HuH-7 (cell line): ENCODE measurements at regions not wholly inside any gene's neighbourhood (a gene's known extent, or its start where the extent isn't known, plus 50 kb on each side); places are given as distances from the start of the nearest gene placed in this dataset.
"Not testable (repeated sequence)": the region's sequence is repeated elsewhere in the genome, so short reads cannot be mapped to it uniquely, and the experiment has no call there.

Experiments used
- DNase-seq: peaks from one replicate; pipeline ENCODE4 v3.0.0; 2011; ENCODE audit warnings: low spot score

DNA sequence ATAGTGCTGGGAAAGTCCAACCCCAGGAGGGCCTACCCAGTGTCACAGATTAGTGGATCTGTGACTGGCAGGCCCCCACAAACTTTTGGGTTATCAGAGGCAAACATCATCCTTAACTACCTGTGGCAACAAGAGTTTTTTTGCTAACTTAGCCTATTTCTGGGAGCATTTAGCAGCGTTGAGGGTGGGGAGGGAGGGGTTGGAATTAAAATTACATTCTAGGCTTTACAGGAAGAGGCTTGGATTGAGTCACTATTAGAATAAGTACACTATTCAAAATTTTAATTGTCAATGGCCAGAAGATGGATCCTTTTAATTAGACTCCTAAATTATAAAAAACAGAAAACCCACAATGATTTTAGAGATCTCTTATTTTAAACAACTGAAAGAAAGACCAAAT, 267.9 kb upstream of the NPSR1 start:
- no peak for DNase-seq

- no peak for DNase-seq
These were observed 265.0 kb upstream of the NPSR1 start for GRCh38 chr7:34392972-34393371.

- no peak for DNase-seq
These were observed 261.5 kb upstream of the NPSR1 start for GRCh38 chr7:34396437-34397064.

- DNase-seq, result no peak
These were observed 256.2 kb upstream of the NPSR1 start for GRCh38 chr7:34401776-34402175.

- DNase-seq, result no peak
These were observed 251.0 kb upstream of the NPSR1 start for GRCh38 chr7:34406848-34407530.

GRCh38 chr7:34407586-34407985, 250.4 kb upstream of the NPSR1 start:
- no peak for DNase-seq

- DNase-seq, result no peak
These were observed 240.2 kb upstream of the NPSR1 start for GRCh38 chr7:34417781-34418180.

DNA sequence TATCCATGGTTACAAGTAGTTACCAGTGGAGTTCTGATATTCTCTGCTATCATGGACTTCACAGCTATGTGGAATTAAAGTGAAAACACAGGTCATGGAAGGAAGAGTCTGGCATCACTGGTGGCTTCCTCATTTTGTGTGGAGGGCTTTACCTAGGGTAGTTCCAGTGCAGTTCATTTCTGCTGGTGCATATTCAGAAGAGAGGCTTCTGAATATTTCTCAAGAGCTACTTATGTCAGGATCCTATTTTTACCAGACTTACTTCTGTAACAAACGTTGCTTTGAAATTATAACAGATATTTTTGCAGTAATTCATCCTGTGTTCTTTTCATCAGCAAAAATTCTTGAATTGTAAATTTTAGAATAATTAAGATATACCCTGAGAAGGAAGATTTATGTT, 236.5 kb upstream of the NPSR1 start:
- DNase-seq, result no peak

- no peak for DNase-seq
These were observed 232.8 kb upstream of the NPSR1 start for GRCh38 chr7:34425194-34425593.

DNA sequence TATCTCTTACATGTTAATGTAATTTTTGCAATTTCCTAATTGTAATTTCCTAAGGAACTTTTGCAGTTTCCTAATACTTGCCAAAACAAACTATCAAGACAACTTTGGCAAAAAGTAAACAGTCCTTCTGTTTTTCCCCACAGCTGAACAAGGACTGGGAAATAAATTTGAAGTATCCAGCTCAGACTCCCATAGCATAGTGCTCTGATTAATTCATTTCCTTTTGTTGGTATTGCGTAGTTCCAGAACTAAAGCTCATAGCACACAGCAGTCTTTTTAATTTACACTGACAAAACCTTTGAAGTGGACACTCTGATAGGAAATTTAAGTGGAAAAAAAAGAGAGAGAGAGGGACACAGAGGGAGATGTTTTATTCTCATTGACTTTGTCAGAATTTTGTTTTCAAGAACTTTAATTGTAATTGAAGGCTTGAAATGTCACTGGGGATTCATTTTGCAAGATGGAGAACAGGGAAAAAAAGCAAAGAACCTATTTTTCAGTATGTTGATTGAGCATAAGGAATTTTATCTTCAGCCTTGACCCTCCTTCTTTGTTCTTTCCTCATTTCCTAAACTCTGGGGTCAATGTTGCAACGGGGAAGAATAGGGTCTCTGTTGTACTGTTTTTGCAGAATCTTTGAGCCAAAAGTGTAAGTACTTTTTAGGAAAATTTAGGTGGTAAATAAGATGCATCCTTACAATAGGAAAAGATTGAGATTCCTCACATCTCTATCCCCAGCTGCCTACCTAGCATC, 232.2 kb upstream of the NPSR1 start:
- DNase-seq, result no peak

DNA sequence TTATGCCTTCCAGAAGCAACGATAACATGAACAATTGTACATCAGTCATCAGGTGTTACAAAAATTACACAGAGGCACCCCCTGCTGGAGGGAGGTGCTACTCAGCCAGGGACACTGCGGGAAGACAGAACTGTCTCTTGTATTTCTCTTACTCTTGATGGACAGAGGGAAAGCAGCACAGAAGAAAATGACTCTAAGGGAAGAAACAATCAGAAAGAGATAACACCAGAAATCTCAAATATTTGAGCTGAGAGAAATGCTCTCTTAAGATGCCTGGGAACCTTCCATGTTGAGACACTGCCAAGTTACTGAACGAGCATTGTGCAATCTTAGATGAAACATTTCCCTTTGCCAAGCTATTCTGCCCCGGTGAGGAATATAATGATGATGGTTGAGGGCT, 227.6 kb upstream of the NPSR1 start:
- DNase-seq, result peak; percentile 11

DNA sequence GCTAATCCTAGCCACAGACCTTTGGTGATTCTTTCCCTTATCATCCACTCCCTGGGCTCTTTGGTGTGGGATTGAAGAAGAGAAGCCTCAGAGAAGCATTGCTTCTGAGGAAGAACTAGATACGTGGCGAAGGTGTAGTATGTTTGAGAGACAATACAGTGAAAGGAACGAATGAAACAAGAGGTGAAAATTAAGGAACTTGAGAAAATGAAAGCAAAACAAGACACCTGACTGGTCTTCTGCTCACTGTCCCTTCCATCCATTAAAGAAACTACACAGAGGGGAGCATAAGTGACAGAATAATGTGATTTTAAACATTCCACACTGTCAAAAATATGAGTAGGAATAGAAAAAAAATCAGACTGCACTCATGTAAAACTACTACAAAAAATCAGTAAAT, 219.6 kb upstream of the NPSR1 start:
- no peak for DNase-seq

DNA sequence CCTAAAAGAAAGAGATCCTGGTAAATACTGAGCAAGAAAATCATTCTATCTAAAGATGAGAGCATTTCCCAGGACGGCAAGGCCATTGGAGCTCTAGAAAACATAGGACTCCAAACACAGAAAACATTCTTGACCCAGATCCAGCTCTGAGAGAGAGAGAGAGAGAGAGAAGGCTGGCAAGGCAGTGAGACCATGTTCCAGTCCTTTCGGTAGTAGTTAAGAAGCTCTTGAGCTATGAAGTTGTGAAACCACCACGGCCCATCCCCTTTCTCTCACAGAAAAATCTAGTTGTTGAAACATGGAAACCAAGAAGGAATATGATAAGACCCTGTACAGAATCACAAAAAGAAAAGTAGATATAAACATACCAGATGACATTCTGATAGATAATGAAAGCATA, 212.4 kb upstream of the NPSR1 start:
- no peak for DNase-seq

GRCh38 chr7:34448531-34448930, 209.5 kb upstream of the NPSR1 start:
- not testable (repeated sequence) for DNase-seq

DNA sequence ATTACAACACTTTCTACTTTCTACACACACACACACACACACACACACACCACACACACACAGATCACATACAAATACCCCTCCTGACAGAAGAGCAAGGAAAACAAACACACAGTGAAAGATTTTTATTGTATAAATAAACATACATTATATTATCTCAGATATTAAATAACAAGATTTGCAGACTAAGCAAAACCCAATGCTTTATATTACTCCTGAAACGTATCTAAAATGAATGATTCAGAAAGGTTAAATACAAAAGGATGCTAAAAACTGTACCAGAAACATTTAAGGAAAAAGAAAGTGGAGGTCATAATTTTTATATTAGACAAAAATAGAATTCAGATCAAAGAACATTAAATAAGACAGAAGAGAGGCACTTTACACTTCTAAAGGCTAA, 208.3 kb upstream of the NPSR1 start:
- DNase-seq, result no peak

DNA sequence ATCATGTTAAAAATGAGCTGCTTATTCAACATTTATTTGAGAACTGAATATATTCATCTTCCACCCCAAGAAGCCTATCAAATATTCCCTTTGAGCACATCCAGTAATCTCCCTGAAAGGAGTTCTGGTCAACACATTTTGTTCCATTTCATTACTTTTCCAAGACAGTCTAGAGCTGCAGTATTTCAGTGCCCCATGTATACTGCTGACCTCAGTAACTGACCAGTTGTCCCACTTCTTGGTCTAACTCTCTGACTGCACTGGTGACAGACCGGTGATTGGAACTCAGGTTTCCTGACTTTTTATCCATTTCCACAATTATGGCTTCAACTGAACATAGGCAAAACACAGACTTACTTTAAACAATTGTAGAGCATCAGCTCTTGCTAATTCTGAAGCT, 206.8 kb upstream of the NPSR1 start:
- DNase-seq, result no peak

- DNase-seq, result no peak
These were observed 206.1 kb upstream of the NPSR1 start for GRCh38 chr7:34451923-34452322.

DNA sequence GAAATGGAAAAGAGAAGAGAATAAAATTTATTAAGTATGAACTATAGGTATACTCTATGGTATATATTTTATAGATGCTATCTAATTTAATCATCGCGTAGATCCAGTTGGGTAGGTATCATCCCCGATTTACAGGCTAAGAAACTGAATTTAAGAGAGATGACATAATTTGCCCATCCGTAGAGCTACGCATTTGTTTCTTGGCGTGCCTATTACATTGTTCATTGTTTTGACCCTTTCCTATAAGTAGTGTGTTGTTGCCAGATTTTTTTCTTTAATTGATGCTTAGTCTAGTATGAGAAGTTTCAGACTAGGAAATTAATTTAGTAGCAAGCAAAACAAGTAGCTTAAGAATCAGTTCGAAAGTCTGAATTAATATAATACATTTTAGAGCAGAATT, 205.7 kb upstream of the NPSR1 start:
- no peak for DNase-seq

DNA sequence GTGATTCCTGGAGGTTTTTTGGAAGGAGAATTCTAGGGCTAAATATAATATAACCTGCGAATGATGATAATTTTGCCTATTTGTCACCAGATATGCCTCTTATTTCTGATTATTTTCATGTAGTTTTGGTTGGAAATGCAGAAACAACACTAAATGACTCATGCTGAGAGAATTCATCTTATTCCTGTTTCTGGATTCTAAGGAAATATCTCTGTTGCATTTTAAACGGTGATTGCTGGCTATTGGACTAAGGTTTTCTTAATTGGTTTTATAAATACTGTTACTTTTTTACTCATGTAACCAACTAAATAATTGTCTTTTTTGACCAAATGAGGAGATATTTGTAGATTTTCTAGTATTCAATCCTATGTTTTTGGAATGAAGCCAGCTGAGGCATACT, 204.9 kb upstream of the NPSR1 start:
- DNase-seq, result no peak

- DNase-seq, result peak; percentile 17
These were observed 203.6 kb upstream of the NPSR1 start for GRCh38 chr7:34454381-34454780.

GRCh38 chr7:34457329-34457728, 200.7 kb upstream of the NPSR1 start:
- DNase-seq, result no peak

DNA sequence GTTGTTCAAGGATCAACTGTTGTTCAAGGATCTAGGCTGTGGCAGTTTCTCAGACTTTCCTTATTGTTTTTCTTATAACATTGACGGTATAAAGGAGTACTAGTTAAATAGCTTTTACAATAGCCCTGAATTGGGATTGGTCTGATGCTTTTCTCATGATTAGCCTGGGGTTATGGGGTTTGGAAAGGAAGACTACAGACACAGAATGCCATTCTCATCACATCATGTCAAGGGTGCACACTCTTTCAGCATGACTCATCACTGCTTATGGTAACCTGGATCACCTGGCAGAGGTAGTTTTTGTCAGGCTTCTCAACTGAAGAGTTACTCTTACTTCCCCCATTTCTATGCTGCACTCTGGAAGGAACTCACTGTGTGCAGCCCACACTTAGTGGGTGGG, 194.2 kb upstream of the NPSR1 start:
- DNase-seq, result no peak

- no peak for DNase-seq
These were observed 186.2 kb upstream of the NPSR1 start for GRCh38 chr7:34471844-34472243.
